ENCODE measurements at regions not wholly inside any gene's neighbourhood (a gene's known extent, or its start where the extent isn't known, plus 50 kb on each side); places are given as distances from the start of the nearest gene placed in this dataset.
A peak's percentile ranks its signal among the peaks of the same experiment; 100 is the strongest.

- TF ChIP-seq CTCF (IDR thresholded peaks at IDR 0.05; ENCODE audit: extremely low read depth, missing control alignments), result no peak
- DNase-seq (ENCODE audit: low spot score), result no peak
Measured at GRCh38 chr13:111422348-111422747, 101.9 kb downstream of the TEX29 start.

- DNase-seq (ENCODE audit: low spot score), result no peak
Measured at GRCh38 chr13:111423168-111423785, 102.8 kb downstream of the TEX29 start.

GRCh38 chr13:111424134-111424533 lies 103.7 kb downstream of the TEX29 start:
- DNase-seq (ENCODE audit: low spot score), result no peak
- no peak for TF ChIP-seq CTCF (IDR thresholded peaks at IDR 0.05; ENCODE audit: extremely low read depth, missing control alignments)

More at GRCh38 chr13:111423168-111423785, 102.8 kb downstream of the TEX29 start:
- TF ChIP-seq CTCF (IDR thresholded peaks at IDR 0.05; ENCODE audit: extremely low read depth, missing control alignments), result no peak

GRCh38 chr13:111425326-111425725 lies 104.9 kb downstream of the TEX29 start:
- DNase-seq (ENCODE audit: low spot score), result no peak
- no peak for TF ChIP-seq CTCF (IDR thresholded peaks at IDR 0.05; ENCODE audit: extremely low read depth, missing control alignments)

GRCh38 chr13:111429064-111429558 lies 108.7 kb downstream of the TEX29 start:
- TF ChIP-seq CTCF (IDR thresholded peaks at IDR 0.05; ENCODE audit: extremely low read depth, missing control alignments), result peak; percentile 28
- peak; percentile 58 for DNase-seq (ENCODE audit: low spot score)

GRCh38 chr13:111431206-111431605 lies 110.8 kb downstream of the TEX29 start:
- DNase-seq (ENCODE audit: low spot score), result no peak
- TF ChIP-seq CTCF (IDR thresholded peaks at IDR 0.05; ENCODE audit: extremely low read depth, missing control alignments), result no peak

GRCh38 chr13:111434578-111435159 lies 114.2 kb downstream of the TEX29 start:
- DNase-seq (ENCODE audit: low spot score), result no peak
- TF ChIP-seq CTCF (IDR thresholded peaks at IDR 0.05; ENCODE audit: extremely low read depth, missing control alignments), result no peak
